Astrocyte (in vitro differentiated cells and primary cell): ENCODE measurements at regions not wholly inside any gene's neighbourhood (a gene's known extent, or its start where the extent isn't known, plus 50 kb on each side); places are given as distances from the start of the nearest gene placed in this dataset.

Experiments used
- DNase-seq: peaks from one replicate; pipeline ENCODE4 v3.0.0-alpha.2; 2010; ENCODE audit warnings: low read depth
- FAIRE-seq: peaks from 2 replicates; lab custom pipeline; 2011; peaks lifted over from hg19 to GRCh38; lab: Jason Lieb, UNC
- H2AFZ ChIP-seq: 2 replicates; pipeline ENCODE4 v1.6.0; 2012; ENCODE audit warnings: low read depth, low read length, inconsistent platforms
- H3K27ac ChIP-seq: 2 replicates; pipeline ENCODE4 v1.5.1; 2011; ENCODE audit warnings: low read depth, low read length, inconsistent platforms
- H3K27me3 ChIP-seq: 2 replicates; pipeline ENCODE4 v1.6.0; 2011; ENCODE audit warnings: low read length, inconsistent platforms; ENCODE audit not compliant: insufficient read depth
- H3K36me3 ChIP-seq: 2 replicates; pipeline ENCODE4 v1.5.1; 2011; ENCODE audit warnings: low read length, inconsistent platforms; ENCODE audit not compliant: insufficient read depth
- H3K4me1 ChIP-seq: 2 replicates; pipeline ENCODE4 v1.5.1; 2011; ENCODE audit warnings: low read length, inconsistent platforms; ENCODE audit not compliant: insufficient read depth
- H3K4me2 ChIP-seq: 2 replicates; pipeline ENCODE4 v1.6.0; 2012; ENCODE audit warnings: low read length, inconsistent platforms
- H3K4me3 ChIP-seq: 2 replicates; pipeline ENCODE4 v1.5.1; 2011; ENCODE audit warnings: low read depth, mild to moderate bottlenecking, low read length, inconsistent platforms; ENCODE audit not compliant: insufficient read depth
- H3K79me2 ChIP-seq: 2 replicates; pipeline ENCODE4 v1.6.0; 2012; ENCODE audit warnings: mild to moderate bottlenecking, low read length, inconsistent platforms; ENCODE audit not compliant: insufficient read depth
- H3K9ac ChIP-seq: 2 replicates; pipeline ENCODE4 v1.6.0; 2012; ENCODE audit warnings: mild to moderate bottlenecking, low read length, inconsistent platforms
- H3K9me3 ChIP-seq: 2 replicates; pipeline ENCODE4 v1.5.1; 2012; ENCODE audit warnings: low read depth, mild to moderate bottlenecking, low read length, inconsistent platforms; ENCODE audit not compliant: insufficient read depth
- H4K20me1 ChIP-seq: 2 replicates; pipeline ENCODE4 v1.6.0; 2012; ENCODE audit warnings: low read length, inconsistent platforms; ENCODE audit not compliant: insufficient read depth
- H3K27ac Mint-ChIP-seq: one replicate; pipeline ENCODE4 v1.8.0; 2021; ENCODE audit warnings: mild to moderate bottlenecking, mixed read lengths; ENCODE audit not compliant: unreplicated experiment
- H3K27me3 Mint-ChIP-seq: one replicate; pipeline ENCODE4 v1.8.0; 2021; ENCODE audit warnings: low read depth, mixed read lengths; ENCODE audit not compliant: unreplicated experiment
- H3K36me3 Mint-ChIP-seq: one replicate; pipeline ENCODE4 v1.8.0; 2021; ENCODE audit warnings: low read depth, mixed read lengths; ENCODE audit not compliant: unreplicated experiment
- H3K4me1 Mint-ChIP-seq: one replicate; pipeline ENCODE4 v1.8.0; 2021; ENCODE audit warnings: low read depth, mixed read lengths; ENCODE audit not compliant: unreplicated experiment
- H3K4me3 Mint-ChIP-seq: one replicate; pipeline ENCODE4 v1.8.0; 2021; ENCODE audit warnings: mild to moderate bottlenecking, moderate library complexity, mixed read lengths; ENCODE audit not compliant: unreplicated experiment
- H3K9me3 Mint-ChIP-seq: one replicate; pipeline ENCODE4 v1.8.0; 2021; ENCODE audit warnings: mild to moderate bottlenecking, mixed read lengths; ENCODE audit not compliant: unreplicated experiment
- EZH2 ChIP-seq: IDR thresholded peaks from 2 replicates; pipeline ENCODE4 v1.6.1; 2012; ENCODE audit warnings: mild to moderate bottlenecking, low read length, inconsistent platforms; ENCODE audit not compliant: insufficient read depth
- TF ChIP-seq, protein P1 (sequence below): IDR thresholded peaks from 2 replicates; pipeline ENCODE4 v1.5.1; 2011; ENCODE audit warnings: low read depth, mild to moderate bottlenecking, inconsistent platforms, low read length, moderate library complexity; ENCODE audit not compliant: insufficient read depth

DNA sequence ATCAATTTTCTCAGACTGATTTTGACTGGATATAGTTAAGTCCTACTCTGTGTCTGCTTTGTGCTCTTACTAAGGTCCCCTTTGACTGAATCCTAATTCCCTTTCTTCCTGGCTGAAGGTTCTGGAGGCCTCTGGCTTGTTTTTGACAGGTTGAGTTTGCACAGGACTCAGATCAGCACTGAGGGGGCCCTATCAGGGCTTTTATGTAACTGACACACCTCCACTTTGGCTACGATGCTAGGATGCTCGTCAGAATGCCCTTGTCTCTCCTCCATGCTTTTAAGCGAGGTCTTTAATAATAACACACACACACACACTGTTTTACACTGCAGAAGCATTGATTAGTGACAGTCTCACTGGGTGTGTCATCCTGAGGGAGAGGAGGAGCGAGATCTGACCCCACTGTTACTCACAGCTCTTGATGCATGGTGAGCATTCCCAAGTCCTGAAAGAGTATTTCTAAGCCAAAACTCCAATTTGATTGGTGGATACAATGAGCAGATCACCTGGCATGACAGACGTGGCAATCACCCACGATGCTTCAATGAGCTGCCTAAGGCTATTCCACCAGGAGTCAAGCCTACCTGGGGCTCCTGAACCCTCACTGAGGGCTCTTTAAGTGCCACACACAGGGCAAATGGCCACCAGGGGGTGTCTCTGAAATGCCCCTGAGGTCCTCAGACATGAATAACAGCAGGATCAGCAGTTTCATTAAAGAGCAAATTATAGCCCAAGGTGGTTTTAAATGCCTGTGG is 130.4 kb upstream of the CPEB2 start:
- Histone ChIP-seq H3K27me3 (no peaks in the 10 kb centered on the region), H3K4me3 (no peak overlapping the region), H3K4me1 (no peaks in the 10 kb centered on the region), H3K9ac (no peak overlapping the region), H3K36me3 (no peaks in the 10 kb centered on the region), H4K20me1 (no peaks in the 10 kb centered on the region), H2AFZ (no peak overlapping the region), H3K9me3 (no peaks in the 10 kb centered on the region), H3K27ac (no peak overlapping the region), H3K79me2 (no peaks in the 10 kb centered on the region), H3K4me2 (no peak overlapping the region)
- Mint-ChIP-seq H3K9me3 (no peaks in the 10 kb centered on the region), H3K36me3 (no peaks in the 10 kb centered on the region), H3K4me1 (peaks cover 2% of the 10 kb centered on the region), H3K27me3 (peaks cover 5% of the 10 kb centered on the region), H3K27ac (no peak overlapping the region), H3K4me3 (no peak overlapping the region)
- TF ChIP-seq EZH2 = no peak
- TF ChIP-seq, protein P1, sequence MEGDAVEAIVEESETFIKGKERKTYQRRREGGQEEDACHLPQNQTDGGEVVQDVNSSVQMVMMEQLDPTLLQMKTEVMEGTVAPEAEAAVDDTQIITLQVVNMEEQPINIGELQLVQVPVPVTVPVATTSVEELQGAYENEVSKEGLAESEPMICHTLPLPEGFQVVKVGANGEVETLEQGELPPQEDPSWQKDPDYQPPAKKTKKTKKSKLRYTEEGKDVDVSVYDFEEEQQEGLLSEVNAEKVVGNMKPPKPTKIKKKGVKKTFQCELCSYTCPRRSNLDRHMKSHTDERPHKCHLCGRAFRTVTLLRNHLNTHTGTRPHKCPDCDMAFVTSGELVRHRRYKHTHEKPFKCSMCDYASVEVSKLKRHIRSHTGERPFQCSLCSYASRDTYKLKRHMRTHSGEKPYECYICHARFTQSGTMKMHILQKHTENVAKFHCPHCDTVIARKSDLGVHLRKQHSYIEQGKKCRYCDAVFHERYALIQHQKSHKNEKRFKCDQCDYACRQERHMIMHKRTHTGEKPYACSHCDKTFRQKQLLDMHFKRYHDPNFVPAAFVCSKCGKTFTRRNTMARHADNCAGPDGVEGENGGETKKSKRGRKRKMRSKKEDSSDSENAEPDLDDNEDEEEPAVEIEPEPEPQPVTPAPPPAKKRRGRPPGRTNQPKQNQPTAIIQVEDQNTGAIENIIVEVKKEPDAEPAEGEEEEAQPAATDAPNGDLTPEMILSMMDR = no peak
- DNase-seq (no peak), FAIRE-seq (no peak)

DNA sequence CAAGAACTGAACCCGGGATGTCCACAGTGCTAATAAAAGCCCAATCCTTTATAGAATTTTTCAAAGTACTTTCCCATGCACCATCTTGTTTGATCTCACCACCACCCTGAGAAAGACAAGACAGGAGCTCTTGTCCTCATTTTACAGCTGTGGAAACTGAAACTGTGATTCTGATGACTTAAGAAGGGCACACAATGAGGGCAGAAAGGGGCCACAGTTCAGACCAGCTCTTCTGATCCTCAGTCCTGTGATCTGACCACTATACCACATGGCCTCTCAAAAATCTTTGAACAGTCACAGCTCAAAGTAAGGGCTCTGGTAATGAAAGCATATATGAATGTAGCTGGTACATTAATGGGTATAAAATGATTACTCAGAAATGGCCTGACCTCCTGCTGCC is 127.3 kb upstream of the CPEB2 start:
- H2AFZ ChIP-seq = no peak overlapping the region
- H3K4me3 ChIP-seq = no peak overlapping the region
- peaks cover 5% of the 10 kb centered on the region for H3K27me3 Mint-ChIP-seq
- DNase-seq = no peak
- no peak overlapping the region for H3K4me2 ChIP-seq
- H3K36me3 Mint-ChIP-seq = peaks cover 1% of the 10 kb centered on the region
- no peak overlapping the region for H3K27ac Mint-ChIP-seq
- H3K9me3 ChIP-seq = no peaks in the 10 kb centered on the region
- H3K27ac ChIP-seq = no peak overlapping the region
- H3K4me3 Mint-ChIP-seq = no peak overlapping the region
- no peaks in the 10 kb centered on the region for H3K36me3 ChIP-seq
- no peaks in the 10 kb centered on the region for H3K79me2 ChIP-seq
- H3K4me1 ChIP-seq = no peaks in the 10 kb centered on the region
- H3K9ac ChIP-seq = no peak overlapping the region
- no peaks in the 10 kb centered on the region for H4K20me1 ChIP-seq
- TF ChIP-seq EZH2 = no peak
- TF ChIP-seq, protein P1 = no peak
- H3K27me3 ChIP-seq = no peaks in the 10 kb centered on the region
- peaks cover 15% of the 10 kb centered on the region for H3K4me1 Mint-ChIP-seq
- no peak for FAIRE-seq
- no peaks in the 10 kb centered on the region for H3K9me3 Mint-ChIP-seq
